H1 (cell line): ENCODE measurements at regions not wholly inside any gene's neighbourhood (a gene's known extent, or its start where the extent isn't known, plus 50 kb on each side); places are given as distances from the start of the nearest gene placed in this dataset.

Experiments
- HDAC2 ChIP-seq, 2 experiments: fragments of 300-600 bp in 1 of 2; sonication (generic) in 1 of 2; IDR thresholded peaks; 2 replicates each; pipeline ENCODE4 v1.6.1; 2011 to 2012; ENCODE audit warnings: low read depth in 2 of 2, low read length in 2 of 2, mild to moderate bottlenecking in 2 of 2, moderate library complexity in 2 of 2, borderline replicate concordance in 1 of 2, inconsistent platforms in 1 of 2
- PHF8 ChIP-seq: fragments of 200-600 bp; sonication (generic); conservative IDR thresholded peaks from 2 replicates; pipeline ENCODE4 v1.7.1; 2012; ENCODE audit warnings: low read depth, mild to moderate bottlenecking, inconsistent platforms, low read length, moderate library complexity
- POLR2A ChIP-seq, 2 experiments: IDR thresholded peaks; 1 replicate in 1 of 2; 2 replicates in 1 of 2; pipeline ENCODE4 v1.6.1; 2011; ENCODE audit warnings: low read depth in 2 of 2, low read length in 2 of 2, mild to moderate bottlenecking in 2 of 2; ENCODE audit errors: control extremely low read depth in 1 of 2
- RNF2 ChIP-seq: fragments of 200-900, 300-1000 bp; sonication (generic); IDR thresholded peaks from 2 replicates; pipeline ENCODE4 v1.7.1; 2016; ENCODE audit warnings: borderline replicate concordance, low read depth, mild to moderate bottlenecking, antibody characterized with exemption, low read length; ENCODE audit not compliant: poor library complexity, severe bottlenecking; ENCODE audit errors: missing control alignments
- TF ChIP-seq, protein P1 (sequence below): fragments of 300-600 bp; sonication (generic); IDR thresholded peaks from 2 replicates; pipeline ENCODE4 v1.7.1; 2012; ENCODE audit warnings: low read length, moderate library complexity, mild to moderate bottlenecking, inconsistent platforms; ENCODE audit not compliant: insufficient replicate concordance
- TF ChIP-seq, protein P2 (sequence below): IDR thresholded peaks from 2 replicates; pipeline ENCODE4 v1.6.1; 2012; ENCODE audit warnings: low read length, inconsistent platforms
- TF ChIP-seq, protein P3 (sequence below): IDR thresholded peaks from 2 replicates; pipeline ENCODE4 v1.6.1; 2012; ENCODE audit warnings: inconsistent platforms

DNA sequence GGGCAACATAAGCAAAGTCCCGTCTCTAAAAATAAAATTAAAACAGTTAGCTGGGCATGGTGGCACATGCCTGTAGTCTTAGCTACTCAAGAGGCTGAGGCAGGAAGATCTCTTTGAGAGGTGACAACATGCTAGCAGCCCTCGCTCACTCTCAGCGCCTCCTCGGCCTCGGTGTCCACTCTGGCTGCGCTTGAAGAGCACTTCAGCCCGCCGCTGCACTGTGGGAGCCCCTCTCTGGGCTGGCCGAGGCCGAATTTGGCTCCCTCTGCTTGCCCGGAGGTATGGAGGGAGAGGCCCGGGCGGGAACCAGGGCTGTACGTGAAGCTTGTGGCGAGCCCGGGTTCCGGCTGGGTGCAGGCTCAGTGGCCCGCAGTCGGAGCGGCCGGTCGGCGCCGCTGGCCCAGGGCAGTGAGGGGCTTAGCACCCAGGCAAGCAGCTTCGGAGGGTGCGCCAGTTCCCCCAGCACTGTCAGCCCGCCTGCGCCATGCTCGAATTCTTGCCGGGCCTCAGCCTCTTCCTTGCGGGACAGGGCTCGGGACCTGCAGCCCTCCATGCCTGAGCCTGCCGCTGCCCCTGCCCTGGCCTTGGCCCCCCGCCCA, 138.3 kb downstream of the MAP3K21 start (continued):
- no peak for TF ChIP-seq PHF8
- TF ChIP-seq, protein P1, sequence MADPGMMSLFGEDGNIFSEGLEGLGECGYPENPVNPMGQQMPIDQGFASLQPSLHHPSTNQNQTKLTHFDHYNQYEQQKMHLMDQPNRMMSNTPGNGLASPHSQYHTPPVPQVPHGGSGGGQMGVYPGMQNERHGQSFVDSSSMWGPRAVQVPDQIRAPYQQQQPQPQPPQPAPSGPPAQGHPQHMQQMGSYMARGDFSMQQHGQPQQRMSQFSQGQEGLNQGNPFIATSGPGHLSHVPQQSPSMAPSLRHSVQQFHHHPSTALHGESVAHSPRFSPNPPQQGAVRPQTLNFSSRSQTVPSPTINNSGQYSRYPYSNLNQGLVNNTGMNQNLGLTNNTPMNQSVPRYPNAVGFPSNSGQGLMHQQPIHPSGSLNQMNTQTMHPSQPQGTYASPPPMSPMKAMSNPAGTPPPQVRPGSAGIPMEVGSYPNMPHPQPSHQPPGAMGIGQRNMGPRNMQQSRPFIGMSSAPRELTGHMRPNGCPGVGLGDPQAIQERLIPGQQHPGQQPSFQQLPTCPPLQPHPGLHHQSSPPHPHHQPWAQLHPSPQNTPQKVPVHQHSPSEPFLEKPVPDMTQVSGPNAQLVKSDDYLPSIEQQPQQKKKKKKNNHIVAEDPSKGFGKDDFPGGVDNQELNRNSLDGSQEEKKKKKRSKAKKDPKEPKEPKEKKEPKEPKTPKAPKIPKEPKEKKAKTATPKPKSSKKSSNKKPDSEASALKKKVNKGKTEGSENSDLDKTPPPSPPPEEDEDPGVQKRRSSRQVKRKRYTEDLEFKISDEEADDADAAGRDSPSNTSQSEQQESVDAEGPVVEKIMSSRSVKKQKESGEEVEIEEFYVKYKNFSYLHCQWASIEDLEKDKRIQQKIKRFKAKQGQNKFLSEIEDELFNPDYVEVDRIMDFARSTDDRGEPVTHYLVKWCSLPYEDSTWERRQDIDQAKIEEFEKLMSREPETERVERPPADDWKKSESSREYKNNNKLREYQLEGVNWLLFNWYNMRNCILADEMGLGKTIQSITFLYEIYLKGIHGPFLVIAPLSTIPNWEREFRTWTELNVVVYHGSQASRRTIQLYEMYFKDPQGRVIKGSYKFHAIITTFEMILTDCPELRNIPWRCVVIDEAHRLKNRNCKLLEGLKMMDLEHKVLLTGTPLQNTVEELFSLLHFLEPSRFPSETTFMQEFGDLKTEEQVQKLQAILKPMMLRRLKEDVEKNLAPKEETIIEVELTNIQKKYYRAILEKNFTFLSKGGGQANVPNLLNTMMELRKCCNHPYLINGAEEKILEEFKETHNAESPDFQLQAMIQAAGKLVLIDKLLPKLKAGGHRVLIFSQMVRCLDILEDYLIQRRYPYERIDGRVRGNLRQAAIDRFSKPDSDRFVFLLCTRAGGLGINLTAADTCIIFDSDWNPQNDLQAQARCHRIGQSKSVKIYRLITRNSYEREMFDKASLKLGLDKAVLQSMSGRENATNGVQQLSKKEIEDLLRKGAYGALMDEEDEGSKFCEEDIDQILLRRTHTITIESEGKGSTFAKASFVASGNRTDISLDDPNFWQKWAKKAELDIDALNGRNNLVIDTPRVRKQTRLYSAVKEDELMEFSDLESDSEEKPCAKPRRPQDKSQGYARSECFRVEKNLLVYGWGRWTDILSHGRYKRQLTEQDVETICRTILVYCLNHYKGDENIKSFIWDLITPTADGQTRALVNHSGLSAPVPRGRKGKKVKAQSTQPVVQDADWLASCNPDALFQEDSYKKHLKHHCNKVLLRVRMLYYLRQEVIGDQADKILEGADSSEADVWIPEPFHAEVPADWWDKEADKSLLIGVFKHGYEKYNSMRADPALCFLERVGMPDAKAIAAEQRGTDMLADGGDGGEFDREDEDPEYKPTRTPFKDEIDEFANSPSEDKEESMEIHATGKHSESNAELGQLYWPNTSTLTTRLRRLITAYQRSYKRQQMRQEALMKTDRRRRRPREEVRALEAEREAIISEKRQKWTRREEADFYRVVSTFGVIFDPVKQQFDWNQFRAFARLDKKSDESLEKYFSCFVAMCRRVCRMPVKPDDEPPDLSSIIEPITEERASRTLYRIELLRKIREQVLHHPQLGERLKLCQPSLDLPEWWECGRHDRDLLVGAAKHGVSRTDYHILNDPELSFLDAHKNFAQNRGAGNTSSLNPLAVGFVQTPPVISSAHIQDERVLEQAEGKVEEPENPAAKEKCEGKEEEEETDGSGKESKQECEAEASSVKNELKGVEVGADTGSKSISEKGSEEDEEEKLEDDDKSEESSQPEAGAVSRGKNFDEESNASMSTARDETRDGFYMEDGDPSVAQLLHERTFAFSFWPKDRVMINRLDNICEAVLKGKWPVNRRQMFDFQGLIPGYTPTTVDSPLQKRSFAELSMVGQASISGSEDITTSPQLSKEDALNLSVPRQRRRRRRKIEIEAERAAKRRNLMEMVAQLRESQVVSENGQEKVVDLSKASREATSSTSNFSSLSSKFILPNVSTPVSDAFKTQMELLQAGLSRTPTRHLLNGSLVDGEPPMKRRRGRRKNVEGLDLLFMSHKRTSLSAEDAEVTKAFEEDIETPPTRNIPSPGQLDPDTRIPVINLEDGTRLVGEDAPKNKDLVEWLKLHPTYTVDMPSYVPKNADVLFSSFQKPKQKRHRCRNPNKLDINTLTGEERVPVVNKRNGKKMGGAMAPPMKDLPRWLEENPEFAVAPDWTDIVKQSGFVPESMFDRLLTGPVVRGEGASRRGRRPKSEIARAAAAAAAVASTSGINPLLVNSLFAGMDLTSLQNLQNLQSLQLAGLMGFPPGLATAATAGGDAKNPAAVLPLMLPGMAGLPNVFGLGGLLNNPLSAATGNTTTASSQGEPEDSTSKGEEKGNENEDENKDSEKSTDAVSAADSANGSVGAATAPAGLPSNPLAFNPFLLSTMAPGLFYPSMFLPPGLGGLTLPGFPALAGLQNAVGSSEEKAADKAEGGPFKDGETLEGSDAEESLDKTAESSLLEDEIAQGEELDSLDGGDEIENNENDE, result no peak
- no peak for TF ChIP-seq POLR2A (IDR thresholded peaks at IDR 0.05; ENCODE audit: control extremely low read depth in 1 of 2, low read depth in 2 of 2, low read length in 2 of 2)
- TF ChIP-seq, protein P2, sequence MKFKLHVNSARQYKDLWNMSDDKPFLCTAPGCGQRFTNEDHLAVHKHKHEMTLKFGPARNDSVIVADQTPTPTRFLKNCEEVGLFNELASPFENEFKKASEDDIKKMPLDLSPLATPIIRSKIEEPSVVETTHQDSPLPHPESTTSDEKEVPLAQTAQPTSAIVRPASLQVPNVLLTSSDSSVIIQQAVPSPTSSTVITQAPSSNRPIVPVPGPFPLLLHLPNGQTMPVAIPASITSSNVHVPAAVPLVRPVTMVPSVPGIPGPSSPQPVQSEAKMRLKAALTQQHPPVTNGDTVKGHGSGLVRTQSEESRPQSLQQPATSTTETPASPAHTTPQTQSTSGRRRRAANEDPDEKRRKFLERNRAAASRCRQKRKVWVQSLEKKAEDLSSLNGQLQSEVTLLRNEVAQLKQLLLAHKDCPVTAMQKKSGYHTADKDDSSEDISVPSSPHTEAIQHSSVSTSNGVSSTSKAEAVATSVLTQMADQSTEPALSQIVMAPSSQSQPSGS, result no peak
- no peak for TF ChIP-seq RNF2
- TF ChIP-seq, protein P3, sequence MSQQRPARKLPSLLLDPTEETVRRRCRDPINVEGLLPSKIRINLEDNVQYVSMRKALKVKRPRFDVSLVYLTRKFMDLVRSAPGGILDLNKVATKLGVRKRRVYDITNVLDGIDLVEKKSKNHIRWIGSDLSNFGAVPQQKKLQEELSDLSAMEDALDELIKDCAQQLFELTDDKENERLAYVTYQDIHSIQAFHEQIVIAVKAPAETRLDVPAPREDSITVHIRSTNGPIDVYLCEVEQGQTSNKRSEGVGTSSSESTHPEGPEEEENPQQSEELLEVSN, result no peak
- no peak for TF ChIP-seq HDAC2 (IDR thresholded peaks at IDR 0.05; ENCODE audit: borderline replicate concordance in 1 of 2, low read depth in 2 of 2, low read length in 2 of 2)
